HCT116 (cell line): ENCODE measurements at regions not wholly inside any gene's neighbourhood (a gene's known extent, or its start where the extent isn't known, plus 50 kb on each side); places are given as distances from the start of the nearest gene placed in this dataset.

Experiments
- ATAC-seq: fragments of 200-7000 bp; cut with Tn5 transposase; 2 replicates; pipeline ENCODE4 v1.9.1; 2020; ENCODE audit warnings: mild to moderate bottlenecking, moderate library complexity
- BruUV-seq: library from RNA; stranded (reverse); fragments of 400-500 nt; replicated peaks from 2 replicates; lab custom pipeline; 2021; lab: Mats Ljungman, UMichigan
- CTCF ChIA-PET: fragments of 300-600 bp; sonication (Branson Sonifier 250); formaldehyde crosslinking; loops from one replicate; lab custom pipeline; 2021; ENCODE audit warnings: antibody characterized with exemption; lab: Charles Lee
- POLR2A ChIA-PET: fragments of 300-600, 350-600 bp; sonication (Branson Sonifier 250); formaldehyde crosslinking; loops from one replicate; lab custom pipeline; 2021; ENCODE audit warnings: antibody characterized with exemption; lab: Charles Lee
- RAD21 ChIA-PET, 2 experiments: fragments of 300-600 bp; sonication (Branson Sonifier 250); formaldehyde crosslinking; loops; one replicate each; lab custom pipeline; 2023; ENCODE audit warnings: low total read pairs in 2 of 2; ENCODE audit not compliant: uncharacterized antibody in 2 of 2, unreplicated experiment in 2 of 2, low non-redundant PET in 1 of 2; lab: Charles Lee
- DNase-seq: peaks from one replicate; pipeline ENCODE4 v3.0.0-alpha.2; 2010; ENCODE audit warnings: low read depth, low spot score
- H2AFZ ChIP-seq: fragments of 200-600 bp; shearing (Covaris generic), sonication (generic); 2 replicates; pipeline ENCODE4 v1.6.1; 2017; ENCODE audit warnings: low read depth, mixed run types, mixed read lengths, antibody characterized with exemption, low read length; ENCODE audit not compliant: poor library complexity, severe bottlenecking
- H3K27ac ChIP-seq: 2 replicates; pipeline ENCODE4 v1.5.1; 2012; ENCODE audit warnings: low read depth, low read length
- H3K27me3 ChIP-seq: fragments of 200-600 bp; sonication (generic); 2 replicates; pipeline ENCODE4 v1.6.1; 2016; ENCODE audit warnings: mixed run types, low read length, mixed read lengths; ENCODE audit not compliant: insufficient read depth
- H3K36me3 ChIP-seq, 2 experiments: fragments of 200-500 bp in 1 of 2; fragments of 200-600 bp in 1 of 2; sonication (Bioruptor generic) in 1 of 2; sonication (generic) in 1 of 2; 2 replicates each; pipeline versions ENCODE4 v1.5.1 to v1.6.1; 2014 to 2016; ENCODE audit warnings: low read length in 2 of 2, inconsistent platforms in 1 of 2, mixed read lengths in 1 of 2, mixed run types in 1 of 2; ENCODE audit not compliant: insufficient read depth in 2 of 2, control insufficient read depth in 1 of 2
- H3K4me1 ChIP-seq, 2 experiments: fragments of 200-600 bp in 1 of 2; sonication (generic) in 1 of 2; 2 replicates each; pipeline versions ENCODE4 v1.5.1 to v1.6.1; 2012 to 2017; ENCODE audit warnings: low read length in 2 of 2, inconsistent platforms in 1 of 2, mild to moderate bottlenecking in 1 of 2, mixed read lengths in 1 of 2, mixed run types in 1 of 2, moderate library complexity in 1 of 2; ENCODE audit not compliant: insufficient read depth in 2 of 2, control insufficient read depth in 1 of 2
- H3K4me2 ChIP-seq: fragments of 200-600 bp; sonication (generic); 2 replicates; pipeline ENCODE4 v1.6.1; 2017; ENCODE audit warnings: mixed run types, low read length, mixed read lengths
- H3K4me3 ChIP-seq, 2 experiments: fragments of 200-600 bp in 1 of 2; sonication (generic) in 1 of 2; replicated peaks in 1 of 2; 2 replicates each; pipeline ENCODE4 v1.5.1; 2011 to 2016; ENCODE audit warnings: low read length in 2 of 2, control low read depth in 1 of 2, low read depth in 1 of 2, mild to moderate bottlenecking in 1 of 2, mixed read lengths in 1 of 2, mixed run types in 1 of 2
- H3K79me2 ChIP-seq: fragments of 200-600 bp; sonication (generic); 2 replicates; pipeline ENCODE4 v1.6.1; 2017; ENCODE audit warnings: mild to moderate bottlenecking, mixed run types, low read length, moderate library complexity, mixed read lengths; ENCODE audit not compliant: insufficient read depth
- H3K9ac ChIP-seq: fragments of 200-600 bp; sonication (generic); 2 replicates; pipeline ENCODE4 v1.6.1; 2016; ENCODE audit warnings: low read length, mixed read lengths
- H3K9me2 ChIP-seq: fragments of 200-600 bp; sonication (generic), shearing (Covaris generic); 2 replicates; pipeline ENCODE4 v1.6.1; 2017; ENCODE audit warnings: mixed run types, mild to moderate bottlenecking, moderate library complexity; ENCODE audit not compliant: insufficient read depth
- H3K9me3 ChIP-seq, 2 experiments: fragments of 200-500 bp in 1 of 2; fragments of 200-600 bp in 1 of 2; sonication (Bioruptor generic) in 1 of 2; sonication (generic) in 1 of 2; 2 replicates each; pipeline ENCODE4 v1.6.1; 2014 to 2017; ENCODE audit warnings: low read length in 2 of 2, mixed read lengths in 2 of 2, inconsistent platforms in 1 of 2, low read depth in 1 of 2, mild to moderate bottlenecking in 1 of 2, mixed run types in 1 of 2, moderate library complexity in 1 of 2; ENCODE audit not compliant: control insufficient read depth in 1 of 2, insufficient read depth in 1 of 2
- H4K20me1 ChIP-seq: fragments of 200-600 bp; sonication (generic), shearing (Covaris generic); 2 replicates; pipeline ENCODE4 v1.6.1; 2017; ENCODE audit warnings: mixed run types, mild to moderate bottlenecking, moderate library complexity; ENCODE audit not compliant: insufficient read depth
- ATF3 ChIP-seq: IDR thresholded peaks from 2 replicates; pipeline ENCODE4 v1.6.1; 2012
- CEBPB ChIP-seq: IDR thresholded peaks from 2 replicates; pipeline ENCODE4 v1.6.1; 2012; ENCODE audit warnings: low read depth
- CTCF ChIP-seq, 3 experiments: fragments of 200-600 bp in 1 of 3; sonication (generic) in 1 of 3; IDR thresholded peaks in 2 of 3; conservative IDR thresholded peaks in 1 of 3; 2 replicates each; pipeline ENCODE4 v1.5.1; 2012 to 2017; ENCODE audit warnings: low read depth in 2 of 3, low read length in 2 of 3, antibody characterized with exemption in 1 of 3, borderline replicate concordance in 1 of 3, control low read depth in 1 of 3, mild to moderate bottlenecking in 1 of 3, mixed read lengths in 1 of 3, mixed run types in 1 of 3, moderate library complexity in 1 of 3; ENCODE audit not compliant: insufficient read depth in 1 of 3
- EGR1 ChIP-seq: IDR thresholded peaks from 2 replicates; pipeline ENCODE4 v1.6.1; 2012; ENCODE audit warnings: low read depth
- ELF1 ChIP-seq: IDR thresholded peaks from 2 replicates; pipeline ENCODE4 v1.6.1; 2012; ENCODE audit warnings: low read depth, borderline replicate concordance
- EZH2 ChIP-seq: fragments of 200-600 bp; sonication (generic); IDR thresholded peaks from 2 replicates; pipeline ENCODE4 v1.6.1; 2017; ENCODE audit warnings: antibody characterized with exemption, mixed run types
- EZH2phosphoT487 ChIP-seq: fragments of 200-600 bp; IDR thresholded peaks from 2 replicates; pipeline ENCODE4 v1.6.1; 2018; ENCODE audit warnings: antibody characterized with exemption, borderline replicate concordance
- FOSL1 ChIP-seq: IDR thresholded peaks from 2 replicates; pipeline ENCODE4 v1.6.1; 2012; ENCODE audit warnings: low read depth
- JUND ChIP-seq: IDR thresholded peaks from 2 replicates; pipeline ENCODE4 v1.6.1; 2012
- POLR2AphosphoS5 ChIP-seq: IDR thresholded peaks from 2 replicates; pipeline ENCODE4 v1.6.1; 2011; ENCODE audit warnings: mild to moderate bottlenecking, low read depth, low read length, moderate library complexity
- RAD21 ChIP-seq: IDR thresholded peaks from 2 replicates; pipeline ENCODE4 v1.6.1; 2012; ENCODE audit warnings: low read depth, mild to moderate bottlenecking
- REST ChIP-seq: IDR thresholded peaks from 2 replicates; pipeline ENCODE4 v1.6.1; 2012; ENCODE audit warnings: low read depth
- SIN3A ChIP-seq: IDR thresholded peaks from 2 replicates; pipeline ENCODE4 v1.6.1; 2012; ENCODE audit warnings: low read depth
- SP1 ChIP-seq: IDR thresholded peaks from 2 replicates; pipeline ENCODE4 v1.6.1; 2012; ENCODE audit warnings: low read depth
- SRF ChIP-seq: IDR thresholded peaks from 2 replicates; pipeline ENCODE4 v1.6.1; 2012; ENCODE audit warnings: low read depth
- YY1 ChIP-seq: IDR thresholded peaks from 2 replicates; pipeline ENCODE4 v1.6.1; 2011; ENCODE audit warnings: low read length, low read depth, moderate library complexity, mild to moderate bottlenecking; ENCODE audit not compliant: insufficient replicate concordance; ENCODE audit errors: extremely low read depth
- ZFX ChIP-seq: fragments of 450-650 bp; IDR thresholded peaks from 2 replicates; pipeline ENCODE4 v1.6.1; 2017
- ZNF274 ChIP-seq: fragments of 200-500 bp; sonication (Bioruptor generic); IDR thresholded peaks from 2 replicates; pipeline ENCODE4 v1.6.1; 2014; ENCODE audit warnings: mild to moderate bottlenecking, low read depth, low read length, inconsistent platforms
- intact Hi-C: fragments of 100-400 bp; cut with micrococcal nuclease; formaldehyde crosslinking; loops from 2 replicates; pipeline ENCODE4 v1.10.0; 2022
- TF ChIP-seq, protein P1 (sequence below): IDR thresholded peaks from 2 replicates; pipeline ENCODE4 v1.6.1; 2012

DNA sequence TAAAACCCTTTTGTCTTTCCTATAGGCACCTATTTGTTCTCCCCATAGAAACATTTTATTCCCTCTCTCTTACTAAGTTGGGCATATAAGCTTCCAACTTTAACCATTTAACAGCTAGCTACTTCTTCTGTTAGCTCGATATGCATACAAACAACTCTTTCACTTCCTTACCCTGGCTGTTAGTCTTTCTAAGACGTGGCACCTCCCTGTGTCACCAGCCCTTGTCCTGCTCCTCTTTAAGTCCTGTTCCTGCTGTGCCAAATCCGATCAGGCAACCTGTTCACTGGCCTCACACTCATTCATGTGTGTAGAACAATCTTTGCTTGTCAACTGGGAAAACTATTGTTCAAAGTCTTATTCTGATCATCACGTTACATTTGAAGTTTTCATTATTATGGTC is 1376.1 kb upstream of the TENM4 start:
- no peak for ATAC-seq
- H3K79me2 ChIP-seq: no peaks in the 10 kb centered on the region
- POLR2A ChIA-PET: no interaction called here

More for the DNA sequence above, 1376.1 kb upstream of the TENM4 start:
- Histone ChIP-seq H3K4me1 (no peaks in the 10 kb centered on the region), H3K36me3 (no peaks in the 10 kb centered on the region), H3K27me3 (no peaks in the 10 kb centered on the region), H4K20me1 (no peaks in the 10 kb centered on the region), H3K4me2 (no peak overlapping the region), H2AFZ (no peak overlapping the region), H3K4me3 (no peak overlapping the region), H3K27ac (no peak overlapping the region), H3K9me2 (no peaks in the 10 kb centered on the region), H3K9ac (no peak overlapping the region), H3K9me3 (peaks cover 7 to 9% of the 10 kb centered on the region in 2 experiments; a peak in 2 of 4 replicates)
- DNase-seq: no peak
- ChIA-PET RAD21 (no interaction called here), CTCF (no interaction called here)
- intact Hi-C loops: no loop called here
- TF ChIP-seq EZH2phosphoT487 (no peak), SP1 (no peak), JUND (no peak), EGR1 (no peak), ZNF274 (no peak), ELF1 (no peak), CTCF (IDR thresholded peaks at IDR 0.05 in 2 of 3, conservative IDR thresholded peaks at IDR 0.05 in 1 of 3; ENCODE audit: borderline replicate concordance in 1 of 3, insufficient read depth in 1 of 3, low read depth in 2 of 3, low read length in 2 of 3) (no peak), FOSL1 (no peak), SRF (no peak), RAD21 (no peak), ATF3 (no peak), POLR2AphosphoS5 (no peak), SIN3A (no peak), EZH2 (no peak), YY1 (no peak), ZFX (no peak), CEBPB (no peak), REST (no peak)
- TF ChIP-seq, protein P1, sequence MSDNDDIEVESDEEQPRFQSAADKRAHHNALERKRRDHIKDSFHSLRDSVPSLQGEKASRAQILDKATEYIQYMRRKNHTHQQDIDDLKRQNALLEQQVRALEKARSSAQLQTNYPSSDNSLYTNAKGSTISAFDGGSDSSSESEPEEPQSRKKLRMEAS: no peak
- BruUV-seq: no TSS peak
